GM19397 (cell line): ENCODE measurements at regions not wholly inside any gene's neighbourhood (a gene's known extent, or its start where the extent isn't known, plus 50 kb on each side); places are given as distances from the start of the nearest gene placed in this dataset.

Experiments used
- ATAC-seq: cut with Tn5 transposase; IDR thresholded peaks from one replicate; pipeline ENCODE4 v1.9.1; 2021; ENCODE audit warnings: mild to moderate bottlenecking, moderate library complexity; ENCODE audit not compliant: unreplicated experiment

- ATAC-seq, result no peak
These were observed 272.5 kb downstream of the DSEL start for GRCh38 chr18:67243799-67244587.

GRCh38 chr18:67242001-67242400 lies 274.5 kb downstream of the DSEL start:
- no peak for ATAC-seq

DNA sequence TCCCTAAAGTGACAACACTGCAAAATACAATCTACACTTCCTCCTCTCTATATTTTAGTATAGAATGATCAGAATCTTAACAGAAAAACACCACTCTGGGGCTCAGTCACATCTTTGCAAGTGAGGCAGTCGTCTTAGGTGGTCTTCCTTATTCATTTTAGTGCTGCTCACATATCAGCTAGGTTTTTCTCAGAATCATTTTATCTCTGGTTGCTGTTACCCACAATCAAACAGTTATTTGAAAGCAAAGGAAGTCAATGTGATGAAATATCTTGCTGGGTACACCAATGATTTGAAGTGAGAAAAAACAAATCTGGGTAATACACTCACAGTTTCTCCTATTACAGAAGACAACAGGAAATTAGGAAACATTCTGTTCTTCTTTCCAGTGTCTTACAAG lies 275.2 kb downstream of the DSEL start:
- no peak for ATAC-seq

GRCh38 chr18:67239826-67240225 lies 276.7 kb downstream of the DSEL start:
- ATAC-seq, result no peak

- ATAC-seq, result no peak
These were observed 283.5 kb downstream of the DSEL start for GRCh38 chr18:67232991-67233390.

- ATAC-seq, result no peak
These were observed 284.1 kb downstream of the DSEL start for GRCh38 chr18:67232406-67232805.

GRCh38 chr18:67222887-67223286 lies 293.6 kb downstream of the DSEL start:
- ATAC-seq, result no peak

GRCh38 chr18:67219821-67220220 lies 296.7 kb downstream of the DSEL start:
- no peak for ATAC-seq

DNA sequence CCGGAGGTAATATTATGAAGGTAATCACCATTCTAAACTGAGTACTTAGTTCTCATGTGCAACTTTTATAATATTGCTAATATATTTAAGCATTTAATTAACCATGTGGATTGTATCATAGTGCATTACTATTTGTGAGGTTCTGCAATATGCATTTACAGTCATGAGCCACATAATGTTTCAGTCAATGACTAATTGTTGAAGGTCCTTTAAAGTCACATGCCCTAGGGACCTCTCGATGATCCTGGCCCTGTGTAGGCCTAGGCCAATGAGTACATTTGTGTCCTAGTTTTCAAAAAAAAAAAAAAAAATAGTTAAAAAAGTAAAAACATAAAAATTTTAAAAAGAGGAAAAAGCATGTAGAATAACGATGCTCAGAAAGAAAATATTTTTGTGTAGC lies 298.0 kb downstream of the DSEL start:
- no peak for ATAC-seq

- peak; percentile 88 for ATAC-seq
These were observed 298.9 kb downstream of the DSEL start for GRCh38 chr18:67217551-67218166.

GRCh38 chr18:67216846-67217245 lies 299.7 kb downstream of the DSEL start:
- no peak for ATAC-seq

DNA sequence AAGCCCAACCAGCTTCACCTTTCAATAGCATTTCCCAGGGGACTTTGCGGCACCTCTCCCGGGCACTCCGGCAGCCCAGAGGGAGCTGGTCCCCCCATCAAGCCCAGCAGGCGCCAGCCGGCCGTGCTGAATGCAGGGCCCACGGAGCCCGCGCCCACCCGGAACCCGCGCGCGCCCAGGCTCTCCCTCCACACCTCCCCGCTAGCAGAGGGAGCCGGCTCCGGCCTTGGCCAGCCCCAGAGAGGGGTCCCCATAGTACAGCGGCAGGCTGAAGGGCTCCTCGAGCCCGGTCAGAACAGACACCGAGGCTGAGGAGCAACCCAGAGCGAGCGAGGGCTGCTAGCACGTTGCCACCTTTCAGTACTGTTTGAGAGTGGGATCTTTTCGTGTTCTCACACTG lies 300.8 kb downstream of the DSEL start:
- ATAC-seq, result no peak

GRCh38 chr18:67211646-67212045 lies 304.9 kb downstream of the DSEL start:
- ATAC-seq, result no peak

GRCh38 chr18:67200665-67201064 lies 315.9 kb downstream of the DSEL start:
- ATAC-seq, result no peak

DNA sequence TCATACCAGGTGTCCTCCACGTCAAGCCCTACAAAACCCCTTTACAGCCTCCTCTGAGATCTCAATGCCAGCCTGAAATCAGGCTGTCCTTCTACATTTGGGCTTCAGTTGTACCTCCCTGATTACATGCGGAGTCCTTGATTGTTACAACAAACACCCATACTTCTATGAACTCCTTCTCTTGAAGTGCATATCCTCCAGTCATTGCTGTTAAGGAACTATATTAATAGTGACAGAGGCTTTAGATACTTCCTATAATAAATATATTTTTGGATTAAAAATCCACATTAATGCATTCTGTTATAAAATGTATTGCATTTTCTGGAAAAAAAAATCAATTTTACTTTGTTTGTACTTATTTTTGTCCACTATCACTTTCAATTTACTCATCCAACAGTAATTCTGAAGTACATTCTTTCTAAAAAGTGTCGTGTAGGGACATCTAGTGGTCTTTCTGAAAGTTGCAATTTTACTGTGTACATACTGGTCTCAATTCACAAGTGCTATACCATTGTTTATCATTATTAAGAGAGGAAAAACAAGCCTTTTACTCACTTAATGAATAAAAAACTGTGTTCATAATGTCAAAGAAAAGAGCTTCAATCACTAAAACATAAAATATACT lies 316.4 kb downstream of the DSEL start:
- ATAC-seq, result peak; percentile 80

GRCh38 chr18:67194886-67195285 lies 321.6 kb downstream of the DSEL start:
- no peak for ATAC-seq

- no peak for ATAC-seq
These were observed 324.0 kb downstream of the DSEL start for GRCh38 chr18:67192535-67192934.

- no peak for ATAC-seq
These were observed 333.1 kb downstream of the DSEL start for GRCh38 chr18:67183398-67183797.

- ATAC-seq, result no peak
These were observed 336.8 kb downstream of the DSEL start for GRCh38 chr18:67179726-67180125.

DNA sequence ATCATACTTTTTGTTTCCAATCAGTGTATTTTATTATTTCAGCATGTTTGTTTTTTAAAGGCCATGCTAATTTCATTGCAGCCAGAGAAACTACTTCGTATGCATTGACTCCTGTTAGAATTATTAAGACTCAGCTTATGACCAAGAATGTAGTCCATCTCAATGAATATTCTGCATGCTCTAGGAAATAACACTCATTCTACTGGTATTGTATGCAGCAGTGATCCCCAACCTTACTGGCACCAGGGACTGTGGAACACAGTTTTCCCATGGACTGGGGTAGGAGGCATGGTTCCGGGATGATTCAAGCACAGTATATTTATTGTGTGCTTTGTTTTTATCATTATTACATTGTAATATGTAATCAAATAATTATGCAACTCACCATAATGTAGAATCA lies 356.9 kb downstream of the DSEL start:
- no peak for ATAC-seq

DNA sequence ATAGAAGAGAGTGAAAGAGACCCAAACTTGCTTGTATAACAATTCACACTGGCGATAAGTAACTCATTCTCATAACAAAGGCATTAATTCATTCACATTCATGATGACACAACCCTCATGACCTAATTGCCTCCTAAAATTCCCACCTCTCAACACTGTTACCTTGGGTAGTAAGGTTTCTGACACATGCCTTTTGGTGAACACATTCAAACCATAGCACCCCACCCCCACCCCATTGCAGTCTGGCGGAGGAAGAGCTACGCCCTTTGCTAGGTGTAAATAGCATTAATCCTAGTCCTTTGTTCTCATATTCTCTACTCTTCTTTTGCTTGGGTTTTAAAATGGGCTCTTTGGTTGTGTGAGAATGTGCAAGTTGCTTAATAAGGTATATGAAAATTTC lies 361.5 kb downstream of the DSEL start:
- no peak for ATAC-seq

DNA sequence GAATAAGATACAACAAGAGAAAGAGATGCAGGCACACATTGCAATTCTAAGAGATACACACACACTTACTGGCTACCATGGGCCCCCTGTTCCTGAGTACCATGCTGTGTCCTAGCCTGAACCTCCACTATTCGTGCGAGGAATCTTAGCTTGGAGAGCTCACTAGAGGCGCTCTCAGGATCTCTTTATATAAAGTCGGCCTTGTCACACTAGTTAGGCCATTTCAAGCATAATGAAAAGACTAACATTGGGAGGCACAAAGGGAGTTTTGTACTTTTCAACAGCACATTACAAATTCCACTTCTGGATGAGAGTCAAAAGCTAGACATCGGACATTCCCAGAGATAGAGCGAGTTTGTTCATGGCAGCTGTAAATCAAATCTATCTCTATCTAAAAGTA lies 365.2 kb downstream of the DSEL start:
- ATAC-seq, result no peak
